ENCODE measurements at regions not wholly inside any gene's neighbourhood (a gene's known extent, or its start where the extent isn't known, plus 50 kb on each side); places are given as distances from the start of the nearest gene placed in this dataset.

- TF ChIP-seq POLR2A (IDR thresholded peaks at IDR 0.05): no peak
- no peak for TF ChIP-seq CTCF (IDR thresholded peaks at IDR 0.05 in 4 of 5, conservative IDR thresholded peaks at IDR 0.05 in 1 of 5)
Measured at GRCh38 chr16:85335584-85336491, 223.6 kb upstream of the CIBAR2 start.
